Upper lobe of right lung (tissue), 1 donor: ENCODE measurements at regions not wholly inside any gene's neighbourhood (a gene's known extent, or its start where the extent isn't known, plus 50 kb on each side); places are given as distances from the start of the nearest gene placed in this dataset.
"Not testable (repeated sequence)": the region's sequence is repeated elsewhere in the genome, so short reads cannot be mapped to it uniquely, and the experiment has no call there.

ENCODE experiments used
- ATAC-seq: fragments of 200-7000 bp; cut with Tn5 transposase; one replicate; pipeline ENCODE4 v1.9.1; 2020; ENCODE audit warnings: mild to moderate bottlenecking, moderate library complexity
- DNase-seq: peaks from one replicate; pipeline ENCODE4 v3.0.0-alpha.2; 2020
- H3K27ac ChIP-seq: fragments of 200-600 bp; one replicate; pipeline ENCODE4 v1.8.0; 2022
- H3K27me3 ChIP-seq: fragments of 200-600 bp; one replicate; pipeline ENCODE4 v1.8.0; 2022; ENCODE audit warnings: mild to moderate bottlenecking
- H3K36me3 ChIP-seq: fragments of 200-600 bp; one replicate; pipeline ENCODE4 v1.8.0; 2022
- H3K4me1 ChIP-seq: fragments of 200-600 bp; one replicate; pipeline ENCODE4 v1.8.0; 2022
- H3K4me3 ChIP-seq: fragments of 200-600 bp; one replicate; pipeline ENCODE4 v1.8.0; 2022; ENCODE audit warnings: mild to moderate bottlenecking
- H3K9me3 ChIP-seq: fragments of 200-600 bp; one replicate; pipeline ENCODE4 v1.8.0; 2022
- CTCF ChIP-seq: fragments of 200-600 bp; IDR thresholded peaks from one replicate; pipeline ENCODE4 v1.8.0; 2022; ENCODE audit warnings: antibody characterized with exemption
- intact Hi-C: fragments of 100-400 bp; cut with DNase I; formaldehyde crosslinking; loops from one replicate; pipeline ENCODE4 v1.11.0; 2022
- donor health status: DM: no; HTN: yes; CAD: no; lungs with severe emphysema.

GRCh38 chr6:65984089-65984488 is 277.1 kb upstream of the EYS start:
- H3K27ac ChIP-seq = no peak overlapping the region
- no peaks in the 10 kb centered on the region for H3K27me3 ChIP-seq
- ATAC-seq = no peak
- intact Hi-C loops = no loop called here
- no peak for DNase-seq
- TF ChIP-seq CTCF = no peak
- no peak overlapping the region for H3K4me3 ChIP-seq
- no peaks in the 10 kb centered on the region for H3K4me1 ChIP-seq
- H3K36me3 ChIP-seq = no peaks in the 10 kb centered on the region
- no peaks in the 10 kb centered on the region for H3K9me3 ChIP-seq

DNA sequence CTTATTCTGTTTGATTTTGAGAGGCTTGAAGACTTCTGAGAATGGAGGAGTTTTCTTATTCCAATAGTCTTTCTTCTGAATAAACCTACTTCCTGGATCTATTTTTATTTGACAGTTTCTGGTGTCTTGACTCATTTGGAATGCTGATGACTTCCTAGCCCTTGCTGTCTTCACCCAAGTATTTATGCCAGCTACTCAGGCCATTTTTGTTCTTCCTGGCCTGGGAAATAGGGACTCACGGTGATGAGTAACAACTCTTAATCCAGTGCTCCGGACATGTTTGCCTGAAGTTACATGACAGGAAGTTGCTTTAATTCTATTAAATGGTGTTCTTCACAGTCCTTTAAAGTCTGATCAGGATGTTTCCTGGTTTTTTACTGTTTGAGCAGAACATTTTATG is 272.1 kb upstream of the EYS start:
- Histone ChIP-seq H3K4me3 (no peak overlapping the region), H3K27me3 (no peaks in the 10 kb centered on the region), H3K4me1 (no peaks in the 10 kb centered on the region), H3K27ac (no peak overlapping the region), H3K9me3 (no peaks in the 10 kb centered on the region), H3K36me3 (no peaks in the 10 kb centered on the region)
- ATAC-seq = no peak
- intact Hi-C loops = no loop called here
- TF ChIP-seq CTCF = no peak
- no peak for DNase-seq

DNA sequence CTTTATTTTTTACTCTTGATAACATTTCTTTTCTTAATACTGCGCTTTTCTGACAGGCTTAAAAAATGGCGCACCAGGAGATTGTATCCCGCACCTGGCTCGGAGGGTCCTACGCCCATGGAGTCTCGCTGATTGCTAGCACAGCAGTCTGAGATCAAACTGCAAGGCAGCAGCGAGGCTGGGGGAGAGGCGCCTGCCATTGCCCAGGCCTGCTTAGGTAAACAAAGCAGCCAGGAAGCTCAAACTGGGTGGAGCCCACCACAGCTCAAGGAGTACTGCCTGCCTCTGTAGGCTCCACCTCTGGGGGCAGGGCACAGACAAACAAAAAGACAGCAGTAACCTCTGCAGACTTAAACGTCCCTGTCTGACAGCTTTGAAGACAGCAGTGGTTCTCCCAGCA is 264.2 kb upstream of the EYS start:
- ATAC-seq, H3K9me3 ChIP-seq, H3K27me3 ChIP-seq, H3K4me3 ChIP-seq, H3K4me1 ChIP-seq, intact Hi-C loops, H3K27ac ChIP-seq, H3K36me3 ChIP-seq, DNase-seq: not testable (repeated sequence)

DNA sequence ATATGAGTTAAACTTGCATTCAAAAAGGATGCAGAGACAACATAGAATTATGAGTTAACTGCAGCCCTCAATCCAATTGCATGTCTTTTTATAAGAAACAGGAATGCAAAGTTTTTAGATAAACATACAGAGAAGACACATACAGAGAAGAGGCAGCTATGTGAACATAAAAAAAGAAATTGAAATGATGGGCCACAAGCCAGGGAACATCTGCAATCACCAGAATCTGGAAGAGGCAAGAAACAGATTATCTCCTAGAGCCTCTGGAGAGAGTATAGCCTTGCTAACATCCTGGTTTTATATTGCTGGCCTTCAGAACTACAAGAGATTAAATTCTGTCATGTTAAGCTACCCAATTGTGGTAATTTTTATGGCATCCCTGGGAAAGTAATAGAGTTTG is 257.2 kb upstream of the EYS start:
- intact Hi-C loops = no loop called here

DNA sequence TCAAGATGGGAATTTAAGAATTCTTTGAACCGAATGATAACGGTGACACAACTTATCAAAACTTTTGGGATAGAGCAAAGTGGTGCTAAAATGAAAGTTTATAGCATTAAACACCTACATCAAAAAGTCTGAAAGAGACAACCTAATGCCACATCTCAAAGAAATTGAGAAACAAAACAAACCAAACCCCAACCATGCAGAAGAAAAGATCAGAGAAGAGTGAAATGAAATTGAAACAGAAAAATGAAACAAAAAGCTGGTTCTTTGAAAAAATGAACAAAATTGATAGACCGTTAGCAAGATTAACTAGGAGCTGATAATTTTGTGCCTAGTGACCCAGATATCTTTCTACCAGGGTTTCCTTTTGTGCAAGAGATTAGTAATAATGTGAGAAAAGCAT is 248.0 kb upstream of the EYS start:
- intact Hi-C loops = no loop called here
- H3K4me1 ChIP-seq = no peaks in the 10 kb centered on the region
- no peak for TF ChIP-seq CTCF
- H3K36me3 ChIP-seq = no peaks in the 10 kb centered on the region
- H3K9me3 ChIP-seq = no peaks in the 10 kb centered on the region
- H3K27ac ChIP-seq = no peak overlapping the region
- DNase-seq (no peak), ATAC-seq (no peak)
- H3K4me3 ChIP-seq = no peak overlapping the region
- H3K27me3 ChIP-seq = no peaks in the 10 kb centered on the region

More for the DNA sequence above, 257.2 kb upstream of the EYS start:
- Histone ChIP-seq H3K27ac (no peak overlapping the region), H3K9me3 (no peaks in the 10 kb centered on the region), H3K36me3 (no peaks in the 10 kb centered on the region), H3K4me1 (no peaks in the 10 kb centered on the region), H3K27me3 (no peaks in the 10 kb centered on the region), H3K4me3 (no peak overlapping the region)
- no peak for TF ChIP-seq CTCF
- ATAC-seq = no peak
- no peak for DNase-seq

- H3K9me3 ChIP-seq = no peaks in the 10 kb centered on the region
- no peaks in the 10 kb centered on the region for H3K4me1 ChIP-seq
- intact Hi-C loops = no loop called here
- no peak overlapping the region for H3K27ac ChIP-seq
- no peaks in the 10 kb centered on the region for H3K27me3 ChIP-seq
- TF ChIP-seq CTCF = no peak
- ATAC-seq (no peak), DNase-seq (no peak)
- H3K36me3 ChIP-seq = no peaks in the 10 kb centered on the region
- no peak overlapping the region for H3K4me3 ChIP-seq
Measured at GRCh38 chr6:65948062-65948461, 241.0 kb upstream of the EYS start.
